DMS114 treated with DMSO at 0.1 percent for 48 hours (cell line): ENCODE measurements at regions not wholly inside any gene's neighbourhood (a gene's known extent, or its start where the extent isn't known, plus 50 kb on each side); places are given as distances from the start of the nearest gene placed in this dataset.

Source experiments
- DNase-seq: peaks from one replicate; lab custom pipeline; 2025; ENCODE audit not compliant: unreplicated experiment; lab: John Stamatoyannopoulos, UW

DNA sequence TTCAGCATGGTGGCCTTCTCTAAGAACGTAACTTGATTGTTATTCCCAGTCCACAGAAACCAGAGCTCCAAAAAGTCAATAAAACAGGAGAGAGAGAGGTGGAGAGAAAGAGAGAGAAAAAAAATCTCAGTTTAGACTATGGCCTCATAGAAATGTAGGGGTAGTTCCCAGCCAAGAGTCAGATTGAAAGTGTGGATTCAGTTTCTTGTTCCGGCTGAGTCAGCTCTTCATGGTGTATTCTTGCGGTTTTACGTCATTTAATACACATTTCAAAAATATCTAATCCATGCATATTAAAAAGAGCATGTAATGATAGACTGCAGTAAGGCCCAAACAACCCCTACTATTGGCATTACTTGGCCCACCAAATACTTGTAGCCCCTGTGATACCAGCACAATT is 303.9 kb downstream of the ETAA1 start:
- no peak for DNase-seq

DNA sequence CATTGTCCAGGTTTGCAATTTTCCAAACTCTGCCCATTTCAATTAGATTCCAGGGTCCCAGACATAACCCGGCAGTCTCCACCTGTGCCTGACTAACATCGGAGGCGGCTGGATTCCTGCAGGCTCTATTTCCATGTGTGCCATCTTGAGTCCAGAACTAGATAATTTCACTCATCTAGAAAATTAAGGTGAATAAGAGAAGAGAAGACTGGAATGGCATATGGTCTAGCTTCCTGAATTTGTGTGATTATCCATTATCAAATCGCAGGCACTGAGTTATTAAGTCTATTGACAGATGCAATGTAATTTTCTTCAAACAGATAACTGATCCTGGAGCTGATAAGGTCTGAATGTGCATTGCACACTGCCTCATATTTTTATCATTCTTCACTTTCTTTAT is 305.2 kb downstream of the ETAA1 start:
- DNase-seq, result no peak

DNA sequence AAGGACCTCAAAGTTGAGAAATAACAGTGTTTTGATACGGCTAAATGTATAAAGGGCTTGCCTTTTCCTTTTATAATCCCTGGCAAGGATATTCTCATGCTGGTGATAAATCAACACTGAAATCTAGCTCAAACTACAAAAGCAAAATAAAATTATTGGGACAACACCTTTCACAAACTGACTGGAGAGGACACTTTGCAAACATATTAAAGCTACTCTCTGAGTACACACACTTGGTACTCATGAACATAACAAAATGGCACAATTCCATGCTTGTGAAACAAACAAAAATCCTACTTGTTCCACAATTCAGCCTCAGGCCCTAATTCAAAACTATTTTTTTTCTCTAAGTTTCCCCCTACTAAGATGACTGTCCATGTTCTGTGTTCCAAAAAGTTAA is 305.8 kb downstream of the ETAA1 start:
- DNase-seq, result no peak

DNA sequence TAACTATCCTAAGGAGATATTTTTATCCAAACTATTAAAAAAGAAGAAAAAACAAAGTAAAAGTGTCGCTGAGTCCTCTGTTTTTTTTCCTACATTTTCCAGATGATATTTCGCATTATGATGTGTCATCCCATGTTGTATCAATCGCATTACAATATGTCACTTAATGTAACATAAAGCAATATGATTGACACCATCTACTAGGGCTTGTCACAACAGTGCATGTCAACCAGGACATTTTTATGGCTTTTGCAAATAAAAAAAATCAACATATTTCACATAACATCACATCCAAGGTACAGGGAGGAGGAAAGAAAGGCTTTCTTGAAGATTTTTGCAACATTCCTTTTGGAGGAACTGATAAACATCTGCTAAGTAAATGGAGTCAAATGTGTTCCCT is 308.9 kb downstream of the ETAA1 start:
- no peak for DNase-seq

DNA sequence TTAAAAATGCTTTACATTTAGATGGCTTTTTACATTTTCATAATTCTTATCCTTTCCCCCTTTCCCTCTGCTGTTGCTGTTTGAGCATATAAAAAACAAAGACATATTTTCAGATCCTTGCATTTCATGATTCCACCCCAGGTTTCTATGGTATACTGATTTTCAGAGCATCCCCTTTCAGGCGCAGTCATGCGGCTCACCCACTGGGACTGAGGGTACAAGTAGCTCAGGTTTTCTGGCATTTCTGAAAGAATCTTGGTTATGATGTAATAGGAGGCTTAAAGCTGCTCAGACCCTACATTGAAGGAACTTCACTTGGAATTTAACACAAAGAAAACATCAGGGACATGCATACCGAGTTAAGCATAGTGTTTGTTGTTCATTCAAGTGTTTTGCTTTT is 310.8 kb downstream of the ETAA1 start:
- DNase-seq, result no peak

DNA sequence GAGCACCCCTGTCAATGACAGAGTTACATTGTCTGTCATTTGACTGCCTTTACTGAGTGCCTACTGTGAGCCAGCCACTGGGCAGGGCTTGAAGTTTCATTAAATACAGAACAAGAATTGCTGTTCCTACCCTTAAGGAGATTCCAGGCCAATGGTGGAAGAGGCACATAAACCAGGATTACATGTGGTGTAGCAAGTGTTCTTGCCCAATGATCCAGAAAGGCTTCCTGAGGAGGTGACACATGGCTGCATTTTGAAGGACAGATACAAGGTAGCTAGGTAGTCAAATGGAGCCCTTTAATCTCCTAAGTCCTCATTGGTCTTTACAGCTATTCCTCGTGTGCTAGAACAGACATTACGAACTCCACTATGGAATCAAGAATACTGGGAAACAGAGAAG is 312.7 kb downstream of the ETAA1 start:
- DNase-seq, result no peak

DNA sequence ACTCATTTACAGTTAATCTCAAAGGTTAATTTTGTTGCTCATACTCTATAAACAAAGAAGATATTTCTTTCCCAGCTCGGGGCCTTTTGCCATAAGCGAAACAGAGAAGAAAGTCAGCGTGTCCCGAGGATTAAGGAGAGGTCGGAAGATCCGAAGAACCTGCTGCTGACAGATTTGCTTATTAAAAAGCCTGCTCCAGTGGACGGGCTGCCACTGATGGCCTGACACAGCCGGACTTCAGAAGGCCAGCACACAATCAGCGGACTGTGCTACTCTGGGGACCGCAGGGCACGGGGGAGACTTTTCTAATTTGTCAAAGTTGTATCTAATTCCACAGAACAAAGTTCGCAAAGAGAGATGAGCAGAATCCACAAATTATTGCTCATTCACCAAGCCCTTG is 315.4 kb downstream of the ETAA1 start:
- DNase-seq, result no peak

DNA sequence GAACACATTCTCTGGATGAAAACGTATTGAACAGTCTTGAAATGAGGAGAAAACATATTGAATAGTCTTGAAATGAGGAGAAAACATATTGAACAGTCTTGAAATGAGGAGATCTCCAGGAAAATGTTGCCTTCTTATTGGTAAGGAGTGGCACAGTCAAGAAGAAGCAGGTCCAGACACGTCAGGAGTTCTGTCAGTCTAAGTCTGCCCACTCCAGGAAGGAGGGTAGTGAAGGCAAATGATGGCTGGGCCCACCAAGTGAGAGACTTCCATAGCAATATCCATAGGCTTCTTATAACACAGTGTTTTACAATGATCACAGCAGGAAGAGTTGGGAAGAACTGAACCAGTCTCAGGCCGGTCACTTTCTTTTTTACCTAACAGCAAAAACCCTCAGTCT is 316.2 kb downstream of the ETAA1 start:
- DNase-seq, result no peak

DNA sequence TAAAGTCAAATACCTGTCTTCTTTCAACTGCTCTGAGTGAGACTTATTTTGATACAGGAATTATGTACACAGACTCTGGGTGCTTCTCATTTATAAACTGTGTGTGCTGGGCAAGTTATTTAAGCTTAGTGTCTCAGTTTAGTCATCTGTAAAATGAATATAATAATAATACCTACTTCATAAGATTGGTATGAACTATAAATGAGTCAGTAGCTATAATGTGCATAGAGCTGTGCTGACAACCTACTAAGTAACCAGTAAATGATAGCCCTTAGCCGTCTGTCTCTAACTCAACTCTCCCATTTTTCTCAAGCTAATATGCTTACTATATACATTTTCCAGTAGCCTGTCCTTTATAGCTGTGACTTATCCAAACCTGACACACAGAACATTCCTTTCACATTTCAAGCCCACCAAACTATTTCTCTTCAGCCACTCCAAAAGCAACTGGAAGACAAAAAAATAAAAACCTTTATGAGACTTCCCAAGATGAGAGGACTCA is 319.8 kb downstream of the ETAA1 start:
- no peak for DNase-seq

DNA sequence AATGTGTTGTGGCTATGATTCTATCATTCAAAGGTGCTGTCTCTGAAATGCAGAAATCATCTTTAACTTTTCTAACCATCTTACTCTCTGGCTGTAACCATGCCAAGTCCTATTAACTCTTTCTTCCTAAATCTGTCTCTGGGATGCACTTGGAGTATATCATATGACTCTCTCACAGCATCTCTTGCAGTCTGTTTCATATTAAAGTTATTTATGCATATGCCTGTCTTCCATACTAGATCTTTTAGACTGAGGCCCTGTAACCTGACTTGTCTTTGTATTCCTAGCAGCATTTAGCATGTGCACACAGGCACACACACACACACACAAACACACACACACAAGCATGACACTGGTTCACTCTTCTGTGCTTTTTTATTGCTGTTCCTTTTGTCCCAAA is 320.6 kb downstream of the ETAA1 start:
- DNase-seq, result no peak

DNA sequence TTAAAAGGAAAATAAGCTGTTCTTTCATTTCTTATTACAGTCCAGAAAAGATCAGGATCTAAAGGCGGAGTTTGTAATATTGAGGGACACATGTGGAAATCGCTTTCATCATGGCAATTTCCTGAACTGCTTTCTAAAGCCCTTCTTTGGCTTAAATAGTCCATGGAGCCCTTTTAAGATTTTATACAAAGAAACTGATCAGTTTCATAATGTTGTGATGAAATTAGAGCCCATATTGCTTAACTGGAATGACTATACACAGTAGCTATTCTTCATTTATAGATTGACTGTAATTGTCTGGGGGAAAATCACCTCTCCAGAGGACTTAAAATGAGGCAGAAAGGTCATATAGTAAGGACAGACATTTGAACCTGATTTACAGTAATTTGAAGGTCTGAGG is 322.2 kb downstream of the ETAA1 start:
- no peak for DNase-seq

DNA sequence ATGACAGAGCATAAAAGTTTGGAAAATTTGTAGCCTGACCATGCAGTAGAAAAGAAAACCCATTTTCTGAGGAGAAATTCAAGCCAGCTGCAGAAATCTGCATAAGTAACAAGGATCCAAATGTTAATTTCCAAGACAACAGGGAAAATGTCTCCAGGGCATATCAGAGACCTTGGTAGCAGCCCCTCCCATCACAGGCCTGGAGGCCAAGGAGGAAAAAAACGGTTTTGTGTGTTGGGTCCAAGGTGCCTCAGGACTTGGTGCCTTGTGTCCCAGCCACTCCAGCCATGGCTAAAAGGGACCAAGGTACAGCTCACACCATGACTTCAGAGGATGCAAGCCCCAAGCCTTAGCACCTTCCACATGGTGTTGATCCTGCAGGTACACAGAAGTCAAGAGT is 324.4 kb downstream of the ETAA1 start:
- DNase-seq, result no peak

DNA sequence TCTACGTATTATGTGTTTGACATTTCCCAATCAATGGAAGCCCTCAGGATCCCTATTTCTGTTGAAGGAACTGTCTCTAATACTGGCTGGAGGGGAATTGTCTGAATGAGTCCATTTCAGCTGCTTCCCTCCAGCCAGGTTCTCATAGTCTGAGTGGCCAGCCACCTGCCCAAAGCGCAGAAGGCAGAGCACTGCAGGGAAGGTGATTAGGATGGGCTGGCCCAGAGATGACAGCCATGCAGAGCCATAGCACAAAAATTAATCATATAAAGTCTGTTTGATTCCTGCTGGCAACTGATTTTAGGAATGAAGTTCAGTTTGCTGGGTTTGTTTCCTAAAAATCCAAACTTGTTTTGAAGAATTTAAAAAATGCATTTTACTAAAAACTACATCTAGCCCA is 327.1 kb downstream of the ETAA1 start:
- no peak for DNase-seq

DNA sequence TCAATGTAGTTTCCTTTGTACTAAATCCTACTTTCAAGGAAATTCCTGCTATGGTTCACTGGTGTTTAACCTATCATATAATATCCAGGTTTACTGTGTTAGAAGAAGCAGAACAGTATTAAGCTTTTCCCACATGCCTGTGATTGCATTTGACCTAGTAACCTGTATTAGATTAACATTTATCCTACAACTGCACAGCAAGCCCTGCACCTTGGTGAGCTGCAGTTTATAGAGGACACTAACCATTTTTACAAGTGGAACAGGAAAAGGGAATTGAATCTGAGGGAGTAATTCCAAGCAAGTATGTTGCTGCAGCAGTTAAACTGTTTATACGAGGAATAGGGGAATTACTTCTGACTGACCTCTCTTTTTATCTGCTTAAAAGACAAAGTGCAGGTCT is 328.6 kb downstream of the ETAA1 start:
- DNase-seq, result no peak

DNA sequence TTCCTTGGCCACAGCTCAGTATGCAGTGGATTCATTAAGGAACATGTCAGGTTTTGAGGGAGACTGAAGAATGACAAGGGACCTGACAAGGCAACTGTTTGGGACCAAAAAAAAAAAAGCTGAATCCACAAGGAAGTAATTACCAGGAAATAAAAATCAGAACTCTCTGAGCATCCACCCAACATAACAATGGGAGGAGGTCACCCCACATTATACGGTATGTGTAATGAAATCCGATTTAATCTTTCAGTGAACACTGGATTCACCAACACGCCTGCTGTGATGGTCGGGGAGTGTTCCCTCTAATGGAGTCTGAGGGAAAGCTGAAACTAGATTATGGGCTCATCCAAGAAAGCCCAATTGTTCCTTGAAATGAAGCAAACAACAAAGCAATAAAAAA is 329.3 kb downstream of the ETAA1 start:
- DNase-seq, result no peak

DNA sequence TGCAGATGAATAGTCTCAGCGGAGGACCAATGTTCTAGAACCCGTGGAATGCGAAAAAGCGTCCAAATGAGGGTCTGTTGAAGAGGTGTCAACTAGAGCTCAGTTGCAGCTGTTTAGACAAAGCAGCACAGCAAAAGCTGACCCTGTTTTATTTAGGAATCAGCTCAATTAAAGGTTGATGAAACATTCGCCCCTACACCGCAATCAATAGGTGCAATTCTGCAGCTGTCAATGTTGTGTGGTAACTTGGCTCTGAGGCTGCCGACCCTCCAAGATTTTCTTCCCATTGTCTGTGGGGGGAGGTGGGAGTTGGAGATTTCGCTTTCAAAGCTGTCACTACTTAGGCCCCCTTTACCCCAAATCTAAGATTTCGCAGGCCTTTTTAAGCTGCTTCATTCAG is 330.0 kb downstream of the ETAA1 start:
- DNase-seq, result no peak

DNA sequence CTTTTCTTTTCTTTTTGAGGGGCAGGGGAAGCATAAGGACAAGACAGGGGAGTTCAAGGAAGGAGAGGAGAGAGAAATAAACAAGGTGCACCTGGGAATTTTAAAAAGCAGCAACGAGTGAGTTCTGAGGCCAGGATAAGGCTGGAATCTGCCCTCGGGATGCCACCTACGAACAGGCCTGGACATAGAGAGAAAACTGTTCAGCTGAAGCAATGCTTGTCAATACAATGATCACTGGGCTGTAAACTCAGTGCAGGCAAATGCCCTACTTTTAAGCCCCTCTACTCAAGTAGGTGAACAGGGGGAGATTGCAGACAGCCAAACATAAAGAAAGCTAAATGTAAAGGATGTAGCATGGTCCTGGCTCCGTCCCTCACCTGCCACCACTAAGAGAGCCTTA is 330.5 kb downstream of the ETAA1 start:
- DNase-seq, result no peak

DNA sequence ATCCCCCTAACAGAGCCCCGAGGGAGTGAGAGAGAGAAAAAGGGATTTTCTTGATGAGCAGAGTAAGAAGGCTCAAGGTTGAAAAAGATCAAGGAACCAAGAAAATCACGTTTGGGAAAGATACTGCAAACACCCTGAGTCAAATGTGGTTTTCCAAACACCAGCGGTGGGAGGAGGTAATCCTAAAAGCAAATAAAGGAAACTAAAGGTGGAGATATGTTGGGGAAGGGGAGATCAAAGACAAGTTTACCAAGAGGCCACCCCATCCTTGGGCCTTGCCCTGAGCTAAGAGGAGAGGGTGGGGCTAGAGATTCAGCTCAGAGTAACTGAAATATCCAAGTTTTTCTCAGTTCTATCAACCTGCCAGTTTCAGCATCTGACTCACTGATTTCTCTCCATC is 332.3 kb downstream of the ETAA1 start:
- no peak for DNase-seq

DNA sequence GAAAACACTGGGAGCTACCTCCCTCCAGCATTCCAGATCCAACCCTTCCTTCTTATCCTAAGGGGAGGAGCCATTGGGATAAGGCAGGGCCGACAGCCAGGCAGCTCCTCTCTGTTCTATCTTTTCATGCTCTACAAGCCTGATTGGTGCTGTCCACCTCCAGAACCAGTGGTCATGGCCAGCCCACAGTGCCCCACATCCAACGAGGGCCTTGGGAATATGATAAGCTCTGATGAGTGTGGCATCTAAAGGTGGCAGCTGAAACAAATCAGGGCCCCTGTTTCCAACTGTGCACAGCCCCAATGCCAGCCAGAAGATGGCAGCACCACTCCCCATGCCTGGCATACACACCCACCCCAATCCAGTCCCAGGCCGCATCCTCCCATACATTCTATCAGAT is 329.3 kb downstream of the C1D start:
- DNase-seq, result no peak

DNA sequence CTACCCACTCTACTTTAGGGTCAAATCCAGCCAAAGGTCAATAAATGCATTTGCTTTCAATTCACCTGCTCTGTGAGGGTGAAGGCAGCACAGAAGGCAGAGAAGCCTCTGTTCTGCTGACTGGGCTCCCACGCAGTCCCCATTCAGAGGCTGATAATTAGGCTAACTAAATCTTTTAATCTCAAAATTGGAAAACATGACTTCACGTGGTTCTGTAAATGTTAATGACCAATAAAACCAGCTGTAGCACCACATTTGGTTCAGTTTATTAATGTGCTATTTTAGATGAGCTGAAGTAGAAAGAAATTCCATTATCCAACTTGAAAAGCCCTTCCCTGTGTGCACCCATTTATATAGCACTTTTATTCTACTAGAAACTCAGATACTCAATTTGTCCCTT is 310.6 kb downstream of the C1D start:
- no peak for DNase-seq

DNA sequence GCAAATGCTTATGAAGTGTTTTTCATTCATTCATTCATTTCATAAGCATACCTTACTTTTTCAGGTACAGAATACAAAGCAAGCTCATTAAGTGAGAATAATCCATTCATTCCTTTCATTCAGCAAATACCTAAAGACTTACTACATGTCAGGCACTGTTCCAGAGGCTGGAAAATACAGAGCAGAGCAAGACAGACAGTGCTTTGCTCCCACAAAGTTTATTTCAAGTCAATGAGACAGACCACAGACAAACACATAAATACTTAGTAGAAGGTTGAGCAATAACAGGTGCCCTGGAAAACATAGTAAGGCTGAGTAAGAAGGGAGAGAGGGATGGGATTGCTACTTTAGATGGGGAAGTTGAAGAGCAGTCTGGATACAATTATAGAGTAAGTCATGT is 309.8 kb downstream of the C1D start:
- DNase-seq, result no peak

DNA sequence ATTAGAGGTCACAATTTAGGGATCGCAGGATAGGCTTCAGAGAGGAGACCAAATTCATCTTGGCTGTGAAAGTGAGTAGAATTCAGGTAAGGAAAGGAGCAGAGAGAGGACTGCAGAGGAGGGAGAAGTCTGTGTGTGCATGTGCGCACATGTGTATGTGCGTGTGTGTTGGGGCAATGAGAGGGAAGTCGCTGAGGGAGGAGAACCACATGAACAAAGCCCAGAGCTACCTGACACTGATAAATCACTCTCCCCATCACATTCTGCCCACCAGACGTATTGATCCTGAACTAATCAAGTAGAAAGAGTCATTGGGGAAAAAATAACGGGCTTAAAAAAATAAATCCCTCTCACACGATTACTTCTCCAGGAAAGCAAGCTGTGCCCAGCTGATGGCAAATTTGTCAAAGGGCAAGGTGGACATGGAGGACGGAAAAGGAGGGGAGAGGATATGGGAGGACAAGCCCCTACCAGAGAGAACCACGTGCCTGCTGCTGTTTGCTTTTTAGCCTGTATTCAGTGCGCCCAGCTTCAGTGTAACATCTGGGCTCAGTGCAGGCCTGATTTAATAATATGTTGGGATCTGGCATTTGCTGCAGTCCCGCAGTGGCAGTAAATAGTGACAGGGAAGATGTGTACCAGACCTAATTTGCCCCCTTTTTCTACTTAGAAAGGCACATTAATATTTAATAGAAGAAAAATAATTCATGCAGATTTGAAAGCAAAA is 307.5 kb downstream of the C1D start:
- no peak for DNase-seq

DNA sequence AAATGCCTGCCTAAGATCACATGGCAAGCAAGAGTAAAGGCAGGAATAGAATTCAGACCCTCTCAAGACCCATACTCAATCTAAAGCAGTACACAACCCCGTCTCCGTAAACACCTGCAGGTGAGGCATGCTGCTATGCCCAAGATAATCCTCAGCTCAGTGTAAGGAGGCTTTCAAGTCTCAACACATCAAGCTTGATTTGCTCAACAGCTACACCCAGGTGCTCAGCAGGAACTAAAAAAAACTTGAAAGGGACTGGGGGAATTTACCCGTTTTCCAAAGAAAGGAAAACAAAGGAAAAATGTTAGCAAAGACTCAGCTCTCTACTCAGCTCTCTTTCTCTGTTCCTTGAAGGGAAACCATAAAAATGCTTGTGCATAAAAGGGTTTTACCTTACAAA is 301.8 kb downstream of the C1D start:
- no peak for DNase-seq
